ENCODE measurements at regions not wholly inside any gene's neighbourhood (a gene's known extent, or its start where the extent isn't known, plus 50 kb on each side); places are given as distances from the start of the nearest gene placed in this dataset.
"Not testable (repeated sequence)": the region's sequence is repeated elsewhere in the genome, so short reads cannot be mapped to it uniquely, and the experiment has no call there.

GRCh38 chr2:180291552-180292421 lies 284.7 kb upstream of the CWC22 start:
- DNase-seq (ENCODE audit: low read depth): peak; percentile 19

DNA sequence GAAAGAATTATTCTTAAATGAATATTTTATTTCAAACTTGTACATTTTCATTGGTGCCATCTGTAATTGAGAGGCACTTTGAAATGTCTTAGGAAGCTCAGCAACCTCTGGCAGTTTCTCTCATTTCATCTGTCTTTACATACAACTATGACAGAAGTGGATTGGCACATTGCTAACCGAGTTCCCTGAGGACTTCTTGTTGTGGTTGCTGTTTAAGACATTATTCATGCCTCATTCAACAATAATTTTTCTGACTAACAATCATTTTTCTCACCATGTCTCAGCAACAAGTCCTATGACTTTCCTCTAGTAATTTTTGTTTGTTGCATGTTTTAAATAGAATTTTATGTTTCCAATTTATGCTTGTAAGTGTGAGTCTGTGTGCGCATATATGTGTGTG lies 284.0 kb upstream of the CWC22 start:
- DNase-seq (ENCODE audit: low read depth): peak; percentile 48

- DNase-seq (ENCODE audit: low read depth): no peak
Observed at GRCh38 chr2:180289627-180290026, 282.5 kb upstream of the CWC22 start.

- no peak for DNase-seq (ENCODE audit: low read depth)
Observed at GRCh38 chr2:180279581-180279980, 272.5 kb upstream of the CWC22 start.

DNA sequence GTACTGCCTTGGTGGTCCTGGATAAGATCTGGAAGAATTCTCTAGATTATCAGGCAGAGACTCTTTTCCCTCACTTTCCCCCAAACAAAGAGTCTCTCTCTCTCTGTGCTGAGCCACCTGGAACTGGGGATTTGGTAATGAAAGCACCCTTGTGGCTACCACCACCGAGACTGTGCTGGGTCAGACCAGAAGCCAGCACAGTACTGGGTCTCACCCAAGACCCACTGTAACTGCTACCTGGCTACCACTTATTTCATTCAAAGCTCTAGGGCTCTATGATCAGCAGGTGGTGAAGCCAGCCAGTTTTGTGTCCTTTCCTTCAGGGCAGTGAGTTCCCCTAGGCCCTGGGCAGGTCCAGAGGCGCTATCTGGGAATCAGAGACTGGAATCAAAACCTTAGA lies 269.6 kb upstream of the CWC22 start:
- DNase-seq (ENCODE audit: low read depth): no peak

DNA sequence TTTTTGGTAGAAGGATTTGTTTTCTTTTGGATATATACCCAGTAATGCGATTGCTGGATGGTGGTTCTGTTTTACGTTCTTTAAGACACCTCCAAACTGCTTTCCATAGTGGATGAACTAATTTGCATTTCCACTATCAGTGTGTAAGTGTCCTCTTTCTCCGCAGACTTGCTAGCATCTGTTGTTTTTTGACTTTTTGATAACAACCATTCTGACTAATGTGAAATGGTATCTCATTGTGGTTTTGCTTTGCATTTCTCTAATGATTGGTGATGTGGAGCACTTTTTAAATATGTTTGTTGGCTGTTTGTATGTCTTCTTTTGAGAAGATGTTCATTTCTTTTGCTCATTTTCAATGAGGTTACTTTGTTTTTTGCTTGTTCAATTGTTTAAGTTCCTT lies 260.9 kb upstream of the CWC22 start:
- peak; percentile 16 for DNase-seq (ENCODE audit: low read depth)

GRCh38 chr2:180261976-180262375 lies 254.9 kb upstream of the CWC22 start:
- no peak for DNase-seq (ENCODE audit: low read depth)

- DNase-seq (ENCODE audit: low read depth): no peak
Observed at GRCh38 chr2:180258579-180258978, 251.5 kb upstream of the CWC22 start.

GRCh38 chr2:180258041-180258537 lies 251.0 kb upstream of the CWC22 start:
- DNase-seq (ENCODE audit: low read depth): no peak

DNA sequence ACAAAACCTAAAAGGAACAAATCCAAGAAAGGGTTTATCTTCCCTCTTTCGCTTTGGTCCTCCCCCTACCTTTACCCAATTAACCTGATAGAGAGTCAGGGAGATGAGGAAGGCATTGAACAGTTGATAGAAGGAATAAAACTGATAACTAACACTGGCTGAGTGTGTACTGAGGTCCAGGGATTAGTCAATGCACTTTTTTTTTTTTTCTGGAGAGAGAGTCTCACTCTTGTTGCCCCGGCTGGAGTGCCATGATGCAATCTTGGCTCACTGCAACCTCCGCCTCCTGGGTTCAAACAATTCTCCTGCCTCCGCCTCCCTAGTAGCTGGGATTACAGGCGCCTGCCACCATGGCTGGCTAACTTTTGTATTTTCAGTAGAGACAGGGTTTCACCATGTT lies 250.2 kb upstream of the CWC22 start:
- DNase-seq (ENCODE audit: low read depth): no peak

- no peak for DNase-seq (ENCODE audit: low read depth)
Observed at GRCh38 chr2:180255981-180256380, 248.9 kb upstream of the CWC22 start.

GRCh38 chr2:180254872-180255271 lies 247.8 kb upstream of the CWC22 start:
- DNase-seq (ENCODE audit: low read depth): no peak

- DNase-seq (ENCODE audit: low read depth): no peak
Observed at GRCh38 chr2:180247658-180248057, 240.6 kb upstream of the CWC22 start.

DNA sequence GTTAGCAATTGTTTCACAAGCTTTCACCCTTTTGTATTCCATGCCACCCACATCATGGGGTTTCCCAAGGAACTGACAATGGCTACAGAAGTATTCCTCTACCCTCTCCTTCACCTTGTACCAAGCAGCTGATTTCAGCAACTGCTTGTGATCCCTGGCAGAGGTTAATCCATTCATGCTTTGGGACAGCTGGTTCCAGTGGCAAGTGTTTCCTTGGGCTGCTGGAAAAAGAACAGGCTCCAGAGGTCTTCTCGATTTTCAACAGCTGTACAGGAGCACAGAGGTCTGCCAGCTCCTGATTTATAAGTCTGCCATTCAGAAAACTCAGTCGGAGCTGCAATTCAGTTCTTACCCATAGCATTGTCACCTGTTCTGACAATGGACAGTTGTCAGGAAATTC lies 239.2 kb upstream of the CWC22 start:
- no peak for DNase-seq (ENCODE audit: low read depth)

DNA sequence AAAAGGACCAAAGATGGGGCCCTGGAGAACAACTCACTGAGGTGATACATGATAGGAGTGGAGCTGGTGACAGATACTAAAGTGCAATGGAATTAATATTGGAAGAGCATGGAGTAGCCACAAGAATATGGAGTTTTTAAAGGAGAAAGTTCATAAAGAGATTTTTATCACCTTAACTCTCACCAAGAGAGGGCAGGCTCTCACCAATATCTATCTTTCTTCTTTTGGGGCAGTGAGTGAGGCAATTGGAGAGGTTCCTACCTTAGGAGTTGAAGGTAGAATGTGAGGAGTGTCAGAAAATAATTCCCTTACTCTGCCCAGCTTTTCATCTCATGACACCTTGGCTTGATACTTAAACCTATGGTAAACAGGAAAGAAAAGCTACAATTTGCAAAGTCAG lies 233.7 kb upstream of the CWC22 start:
- peak; percentile 20 for DNase-seq (ENCODE audit: low read depth)

DNA sequence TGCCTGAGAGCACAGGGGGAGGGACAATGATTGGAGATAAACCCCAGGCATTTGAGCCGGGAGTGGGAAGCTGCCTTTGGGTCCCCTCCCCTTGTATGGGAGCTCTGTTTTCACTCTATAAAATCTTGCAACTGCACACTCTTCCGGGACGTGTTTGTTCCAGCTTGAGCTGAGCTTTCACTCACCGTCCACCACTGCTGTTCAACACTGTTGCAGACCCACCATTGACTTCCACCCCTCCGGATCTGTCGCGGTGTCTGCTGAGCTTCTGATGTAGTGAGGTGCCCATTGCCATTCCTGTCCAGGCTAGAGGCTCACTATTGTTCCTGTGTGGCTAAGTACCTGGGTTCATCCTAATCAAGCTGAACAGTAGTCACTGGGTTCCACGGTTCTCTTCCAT lies 231.6 kb upstream of the CWC22 start:
- DNase-seq (ENCODE audit: low read depth): no peak

- peak; percentile 8 for DNase-seq (ENCODE audit: low read depth)
Observed at GRCh38 chr2:180236061-180236460, 229.0 kb upstream of the CWC22 start.

DNA sequence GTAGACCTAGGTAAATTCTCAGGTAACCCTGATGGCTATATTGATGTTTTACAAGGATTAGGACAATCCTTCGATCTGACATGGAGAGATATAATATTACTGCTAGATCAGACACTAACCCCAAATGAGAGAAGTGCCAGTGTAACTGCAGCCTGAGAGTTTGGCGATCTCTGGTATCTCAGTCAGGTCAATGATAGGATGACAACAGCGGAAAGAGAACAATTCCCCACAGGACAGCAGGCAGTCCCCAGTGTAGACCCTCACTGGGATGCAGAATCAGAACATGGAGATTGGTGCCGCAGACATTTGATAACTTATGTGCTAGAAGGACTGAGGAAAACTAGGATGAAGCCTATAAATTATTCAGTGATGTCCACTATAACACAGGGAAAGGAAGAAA lies 228.4 kb upstream of the CWC22 start:
- DNase-seq (ENCODE audit: low read depth): not testable (repeated sequence)

- not testable (repeated sequence) for DNase-seq (ENCODE audit: low read depth)
Observed at GRCh38 chr2:180234991-180235390, 227.9 kb upstream of the CWC22 start.

DNA sequence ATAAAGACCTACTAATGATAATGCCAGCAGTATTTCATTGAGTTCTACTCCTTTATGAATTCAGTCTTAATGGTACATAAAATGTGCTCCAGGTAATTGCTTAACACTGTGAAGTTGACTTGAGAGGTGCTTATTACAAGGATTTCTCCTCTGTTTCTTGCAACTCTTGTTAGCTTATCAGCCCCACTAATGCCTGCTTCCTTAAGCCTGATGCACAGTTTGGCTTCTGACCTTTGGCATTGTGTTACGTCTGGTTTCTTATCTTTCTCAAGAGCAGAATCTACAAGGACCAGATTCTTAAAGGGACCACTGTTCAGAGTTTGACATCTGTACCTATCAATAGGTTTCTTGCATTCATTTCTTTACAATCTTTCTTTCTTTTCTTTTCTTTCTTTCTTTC lies 223.9 kb upstream of the CWC22 start:
- no peak for DNase-seq (ENCODE audit: low read depth)

DNA sequence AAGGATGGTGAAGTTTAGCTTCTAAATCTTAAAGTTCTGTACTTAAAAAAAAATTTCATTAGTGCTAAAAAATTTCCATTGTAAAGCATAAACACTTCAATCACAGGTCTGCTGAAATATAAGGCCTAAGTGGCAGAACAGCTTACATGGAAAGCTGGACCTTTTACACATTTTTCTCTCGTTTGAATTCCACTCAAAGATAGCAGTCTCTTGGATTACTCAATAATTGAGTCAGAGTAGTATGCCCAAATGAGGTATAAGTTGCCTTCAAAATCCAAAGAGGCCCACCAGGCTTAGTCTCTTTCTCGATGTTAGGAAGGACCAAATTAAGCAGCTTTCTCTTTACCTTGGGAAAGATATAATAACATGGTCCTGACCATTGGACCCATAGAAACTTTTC lies 220.4 kb upstream of the CWC22 start:
- no peak for DNase-seq (ENCODE audit: low read depth)

DNA sequence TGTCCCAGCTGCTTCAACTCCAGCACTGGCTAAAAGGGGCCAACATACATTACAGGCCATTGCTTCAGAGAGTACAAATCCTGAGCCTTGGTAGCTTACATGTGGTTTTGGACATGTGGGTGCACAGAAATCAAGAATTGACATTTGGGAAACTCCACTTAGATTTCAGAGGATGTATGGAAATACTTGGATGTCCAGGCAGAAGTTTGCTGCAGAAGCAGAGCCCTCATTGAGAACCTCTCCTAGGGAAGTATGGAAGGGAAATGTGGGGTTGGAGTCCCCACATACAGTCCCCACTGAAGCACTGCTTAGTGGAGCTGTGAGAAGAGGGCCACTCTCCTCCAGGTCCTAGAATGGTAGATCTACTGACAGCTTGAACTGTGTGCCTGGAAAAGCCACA lies 218.0 kb upstream of the CWC22 start:
- DNase-seq (ENCODE audit: low read depth): no peak

DNA sequence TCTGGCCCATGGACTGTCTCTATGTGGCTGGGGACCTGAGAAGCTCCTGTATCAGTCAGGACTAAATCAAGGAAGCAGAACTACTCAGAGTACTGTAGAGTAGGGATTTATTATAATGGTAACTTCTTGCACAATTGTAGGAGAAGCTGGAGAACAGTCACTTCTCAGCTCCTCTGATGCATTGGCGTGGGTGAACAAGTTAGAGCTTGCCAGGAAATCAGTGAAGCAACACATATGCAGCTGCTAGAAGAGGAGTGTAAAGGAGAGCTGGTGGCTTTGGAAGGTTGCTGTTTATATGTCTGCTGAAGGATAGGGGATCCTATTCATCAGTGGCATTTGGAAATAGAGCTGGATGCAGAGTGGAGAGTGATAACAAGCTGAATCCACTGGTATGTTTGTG lies 215.5 kb upstream of the CWC22 start:
- DNase-seq (ENCODE audit: low read depth): peak; percentile 37

DNA sequence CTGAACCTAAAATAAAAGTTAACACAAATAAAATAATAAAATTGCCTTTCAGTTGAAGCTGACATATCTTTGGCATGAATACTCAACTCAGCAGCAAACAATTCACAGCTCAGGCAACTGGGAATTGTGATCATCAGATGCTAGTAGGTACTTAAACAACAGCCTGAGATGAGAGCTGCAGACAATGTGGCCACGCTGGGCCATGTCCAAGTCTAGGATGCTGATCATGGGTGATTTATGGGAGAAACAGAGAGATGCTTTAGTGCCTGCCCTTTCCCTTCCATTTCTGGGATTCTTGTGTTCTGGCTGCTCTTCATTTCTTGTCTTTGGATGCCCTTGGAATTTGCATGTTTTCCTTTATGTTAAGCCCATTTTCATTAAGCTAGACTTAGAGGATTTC lies 212.4 kb upstream of the CWC22 start:
- DNase-seq (ENCODE audit: low read depth): peak; percentile 66
